Uterus (tissue), 3 donors: ENCODE measurements at regions not wholly inside any gene's neighbourhood (a gene's known extent, or its start where the extent isn't known, plus 50 kb on each side); places are given as distances from the start of the nearest gene placed in this dataset.

Experiments
- DNase-seq, 2 donors: peaks; one replicate each; pipeline ENCODE4 v3.0.0-alpha.2; 2019 to 2020
- H3K27ac ChIP-seq, 2 donors: fragments of 200-600 bp; sonication (generic); 1 replicate in 1 of 2; 2 replicates in 1 of 2; pipeline ENCODE4 v1.5.1; 2016 to 2018
- H3K27me3 ChIP-seq, 2 donors: fragments of 200-600 bp; sonication (generic); one replicate each; pipeline ENCODE4 v1.5.1; 2018 to 2019; ENCODE audit warnings: control low read depth in 1 of 2
- H3K36me3 ChIP-seq, 2 donors: fragments of 200-600 bp; sonication (generic); one replicate each; pipeline ENCODE4 v1.5.1; 2019; ENCODE audit warnings: control low read depth in 1 of 2
- H3K4me1 ChIP-seq, 2 donors: fragments of 200-600 bp; sonication (generic); one replicate each; pipeline ENCODE4 v1.5.1; 2018 to 2019; ENCODE audit warnings: control low read depth in 1 of 2
- H3K4me3 ChIP-seq, 2 donors: fragments of 200-600 bp; sonication (generic); 1 replicate in 1 of 2; 2 replicates in 1 of 2; pipeline ENCODE4 v1.5.1; 2018 to 2019; ENCODE audit warnings: mild to moderate bottlenecking in 1 of 2
- H3K9me3 ChIP-seq, 2 donors: fragments of 200-600 bp; sonication (generic); one replicate each; pipeline ENCODE4 v1.5.1; 2019; ENCODE audit warnings: control low read depth in 1 of 2
- CTCF ChIP-seq, 4 experiments: fragments of 200-600 bp in 2 of 4; fragments of 450-650 bp in 2 of 4; sonication (generic) in 2 of 4; IDR thresholded peaks; one replicate each; pipeline ENCODE4 v1.5.1; 2016 to 2019; ENCODE audit warnings: antibody characterized with exemption in 4 of 4, mild to moderate bottlenecking in 2 of 4, moderate library complexity in 1 of 4
- POLR2A ChIP-seq, 2 donors: fragments of 450-650 bp; IDR thresholded peaks; one replicate each; pipeline ENCODE4 v1.6.1; 2016; ENCODE audit warnings: antibody characterized with exemption in 2 of 2, mild to moderate bottlenecking in 1 of 2, moderate library complexity in 1 of 2
- intact Hi-C: fragments of 100-400 bp; cut with DNase I; formaldehyde crosslinking; loops from one replicate; pipeline ENCODE4 v1.15.1; 2023; ENCODE audit warnings: low total_unique reads
- donor health status: DM: yes; HTN: yes; CAD: no.

- Histone ChIP-seq H3K27me3 (no peaks in the 10 kb centered on the region), H3K9me3 (no peaks in the 10 kb centered on the region), H3K4me3 (no peak overlapping the region), H3K27ac (no peak overlapping the region), H3K4me1 (no peaks in the 10 kb centered on the region), H3K36me3 (no peaks in the 10 kb centered on the region)
- intact Hi-C loops: no loop called here
- no peak for DNase-seq
- TF ChIP-seq POLR2A (IDR thresholded peaks at IDR 0.05) (no peak), CTCF (IDR thresholded peaks at IDR 0.05) (no peak)
These were observed 530.8 kb upstream of the CLINT1 start for GRCh38 chr5:158389786-158390185.

- intact Hi-C loops: no loop called here
- no peak for DNase-seq
- H3K4me3 ChIP-seq: no peak overlapping the region
- no peaks in the 10 kb centered on the region for H3K27me3 ChIP-seq
- H3K36me3 ChIP-seq: no peaks in the 10 kb centered on the region
- TF ChIP-seq CTCF (IDR thresholded peaks at IDR 0.05) (no peak), POLR2A (IDR thresholded peaks at IDR 0.05) (no peak)
- no peaks in the 10 kb centered on the region for H3K9me3 ChIP-seq
- no peak overlapping the region for H3K27ac ChIP-seq
- peaks cover 0 to 4% of the 10 kb centered on the region in 2 donors for H3K4me1 ChIP-seq
These were observed 529.1 kb upstream of the CLINT1 start for GRCh38 chr5:158388021-158388420.

- intact Hi-C loops: no loop called here
- Histone ChIP-seq H3K4me3 (no peak overlapping the region), H3K4me1 (peaks cover 0 to 9% of the 10 kb centered on the region in 2 donors), H3K36me3 (no peaks in the 10 kb centered on the region), H3K27ac (no peak overlapping the region), H3K9me3 (no peaks in the 10 kb centered on the region), H3K27me3 (no peaks in the 10 kb centered on the region)
- DNase-seq: no peak
- TF ChIP-seq CTCF (IDR thresholded peaks at IDR 0.05): no peak
These were observed 528.6 kb upstream of the CLINT1 start for GRCh38 chr5:158387499-158387898.

- H3K36me3 ChIP-seq: no peaks in the 10 kb centered on the region
- DNase-seq: no peak
- no peaks in the 10 kb centered on the region for H3K9me3 ChIP-seq
- no peak overlapping the region for H3K4me3 ChIP-seq
- no peaks in the 10 kb centered on the region for H3K27me3 ChIP-seq
- no peak for TF ChIP-seq CTCF (IDR thresholded peaks at IDR 0.05)
- TF ChIP-seq POLR2A (IDR thresholded peaks at IDR 0.05): no peak
- intact Hi-C loops: no loop called here
- no peak overlapping the region for H3K27ac ChIP-seq
- H3K4me1 ChIP-seq: peaks cover 0 to 9% of the 10 kb centered on the region in 2 donors
These were observed 527.0 kb upstream of the CLINT1 start for GRCh38 chr5:158385982-158386381.

DNA sequence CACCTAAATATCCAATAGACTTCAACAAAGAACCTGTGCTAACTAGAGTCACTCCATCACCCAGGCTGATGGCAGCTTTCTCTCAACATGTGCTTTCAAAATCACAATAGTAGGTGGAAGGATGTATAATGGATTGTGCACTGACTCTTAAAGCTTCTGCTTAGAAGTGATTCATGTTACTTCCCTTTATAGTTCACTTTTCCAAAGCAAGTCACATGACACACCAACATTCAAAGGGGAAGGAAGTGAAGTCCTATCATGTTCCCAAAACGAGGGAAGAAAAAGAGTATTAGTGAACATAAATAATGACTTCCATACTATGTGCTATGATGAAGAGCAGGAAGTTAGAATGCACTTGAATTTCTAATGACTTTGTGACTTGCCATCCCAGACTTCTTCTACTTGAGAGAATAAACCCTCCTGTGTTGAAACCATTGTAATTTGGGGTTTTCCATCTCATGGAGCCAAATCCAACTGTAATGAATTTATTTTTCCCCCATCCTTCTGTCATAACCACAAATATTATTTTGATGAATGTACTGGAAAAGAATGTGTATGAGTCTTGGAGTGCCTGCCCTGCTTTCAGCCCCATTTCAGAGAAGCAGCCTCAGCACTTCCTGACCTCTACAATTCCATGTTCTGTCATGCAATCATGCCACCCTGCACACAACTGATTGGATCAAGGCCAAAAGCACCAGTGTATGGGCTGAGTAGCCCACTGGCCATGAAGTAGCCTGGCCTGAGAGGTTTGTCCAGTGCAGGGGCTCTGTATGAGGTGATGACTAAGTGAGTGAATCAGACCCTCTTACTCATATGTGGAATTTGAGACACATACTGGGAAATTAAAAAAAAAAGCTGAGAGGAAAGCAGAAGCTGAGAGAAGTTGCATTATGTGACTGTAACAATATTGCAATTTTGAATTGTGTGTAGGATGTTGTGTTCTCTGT lies 525.9 kb upstream of the CLINT1 start:
- no peaks in the 10 kb centered on the region for H3K27me3 ChIP-seq
- H3K36me3 ChIP-seq: no peaks in the 10 kb centered on the region
- intact Hi-C loops: no loop called here
- no peak for DNase-seq
- no peaks in the 10 kb centered on the region for H3K9me3 ChIP-seq
- no peak overlapping the region for H3K27ac ChIP-seq
- H3K4me1 ChIP-seq: peaks cover 0 to 9% of the 10 kb centered on the region in 2 donors
- TF ChIP-seq POLR2A (IDR thresholded peaks at IDR 0.05) (no peak), CTCF (IDR thresholded peaks at IDR 0.05) (no peak)
- no peak overlapping the region for H3K4me3 ChIP-seq
